H1 (cell line): ENCODE measurements at regions not wholly inside any gene's neighbourhood (a gene's known extent, or its start where the extent isn't known, plus 50 kb on each side); places are given as distances from the start of the nearest gene placed in this dataset.

ENCODE experiments used
- BACH1 ChIP-seq: IDR thresholded peaks from 2 replicates; pipeline ENCODE4 v1.6.1; 2012; ENCODE audit warnings: low read length, improper control_type of control experiment
- JUN ChIP-seq: IDR thresholded peaks from 2 replicates; pipeline ENCODE4 v1.6.1; 2011; ENCODE audit warnings: low read depth, mild to moderate bottlenecking, improper control_type of control experiment, low read length
- KDM5A ChIP-seq: fragments of 200-600 bp; IDR thresholded peaks from 2 replicates; pipeline ENCODE4 v1.7.1; 2012; ENCODE audit warnings: mild to moderate bottlenecking, low read length, inconsistent platforms, mixed read lengths
- TF ChIP-seq, protein P1 (sequence below), 3 experiments: IDR thresholded peaks; 1 replicate in 2 of 3; 2 replicates in 1 of 3; pipeline versions ENCODE4 v1.5.1 to v1.6.1; 2011; ENCODE audit warnings: low read length in 3 of 3, mild to moderate bottlenecking in 3 of 3, inconsistent platforms in 2 of 3, low read depth in 1 of 3, moderate library complexity in 1 of 3; ENCODE audit not compliant: insufficient read depth in 1 of 3; ENCODE audit errors: control extremely low read depth in 1 of 3

DNA sequence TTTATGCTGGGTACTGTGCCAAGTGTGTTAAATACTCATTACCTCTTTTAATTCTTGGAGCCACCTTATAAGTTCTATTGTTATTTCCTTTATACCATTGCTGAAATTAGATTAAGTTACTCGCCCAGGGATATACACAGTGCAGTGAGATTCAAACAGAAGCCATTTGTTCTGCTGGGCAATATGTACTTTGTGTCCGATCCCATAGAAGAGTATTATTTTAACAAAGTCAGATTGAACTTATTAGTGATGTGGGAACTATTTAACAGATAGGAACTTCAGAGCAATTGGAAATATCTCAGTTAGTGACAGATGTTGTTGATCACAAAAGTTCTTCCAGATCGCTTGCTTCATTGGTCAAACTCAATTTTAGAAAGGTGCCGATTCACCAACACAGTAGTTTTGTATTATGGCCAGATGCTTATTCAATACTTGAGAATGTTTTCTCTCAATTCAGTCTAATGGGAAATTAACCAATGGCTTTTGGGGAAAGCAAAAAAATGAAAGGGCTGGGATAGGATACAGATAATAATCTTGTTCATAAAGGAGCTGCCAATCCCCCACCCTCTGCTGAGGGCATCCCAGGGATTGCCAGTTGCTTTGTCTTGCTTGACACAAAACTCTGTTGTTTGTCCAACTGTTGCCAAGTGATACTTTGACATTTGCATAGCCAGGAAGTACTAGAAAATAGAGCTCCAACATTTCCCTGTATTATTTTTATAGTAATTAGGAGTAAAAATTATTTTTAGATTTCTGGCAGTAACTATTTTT, 94.8 kb upstream of the SEMA6A start (continued):
- no peak for TF ChIP-seq KDM5A
- TF ChIP-seq, protein P1, sequence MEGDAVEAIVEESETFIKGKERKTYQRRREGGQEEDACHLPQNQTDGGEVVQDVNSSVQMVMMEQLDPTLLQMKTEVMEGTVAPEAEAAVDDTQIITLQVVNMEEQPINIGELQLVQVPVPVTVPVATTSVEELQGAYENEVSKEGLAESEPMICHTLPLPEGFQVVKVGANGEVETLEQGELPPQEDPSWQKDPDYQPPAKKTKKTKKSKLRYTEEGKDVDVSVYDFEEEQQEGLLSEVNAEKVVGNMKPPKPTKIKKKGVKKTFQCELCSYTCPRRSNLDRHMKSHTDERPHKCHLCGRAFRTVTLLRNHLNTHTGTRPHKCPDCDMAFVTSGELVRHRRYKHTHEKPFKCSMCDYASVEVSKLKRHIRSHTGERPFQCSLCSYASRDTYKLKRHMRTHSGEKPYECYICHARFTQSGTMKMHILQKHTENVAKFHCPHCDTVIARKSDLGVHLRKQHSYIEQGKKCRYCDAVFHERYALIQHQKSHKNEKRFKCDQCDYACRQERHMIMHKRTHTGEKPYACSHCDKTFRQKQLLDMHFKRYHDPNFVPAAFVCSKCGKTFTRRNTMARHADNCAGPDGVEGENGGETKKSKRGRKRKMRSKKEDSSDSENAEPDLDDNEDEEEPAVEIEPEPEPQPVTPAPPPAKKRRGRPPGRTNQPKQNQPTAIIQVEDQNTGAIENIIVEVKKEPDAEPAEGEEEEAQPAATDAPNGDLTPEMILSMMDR (IDR thresholded peaks at IDR 0.05; ENCODE audit: control extremely low read depth in 1 of 3, insufficient read depth in 1 of 3, low read depth in 1 of 3, low read length in 3 of 3), result no peak
- TF ChIP-seq JUN, result no peak
- no peak for TF ChIP-seq BACH1
